CD4-positive, alpha-beta T cell treated with Interleukin-17A for 4 hours (primary cell): ENCODE measurements at regions not wholly inside any gene's neighbourhood (a gene's known extent, or its start where the extent isn't known, plus 50 kb on each side); places are given as distances from the start of the nearest gene placed in this dataset.
"Not testable (repeated sequence)": the region's sequence is repeated elsewhere in the genome, so short reads cannot be mapped to it uniquely, and the experiment has no call there.

Source experiments
- DNase-seq: peaks from one replicate; pipeline ENCODE4 v3.0.0-alpha.2; 2020; ENCODE audit warnings: mixed read lengths

GRCh38 chr13:40345654-40346372 is 320.6 kb downstream of the FOXO1 start:
- DNase-seq = no peak

- no peak for DNase-seq
Measured at GRCh38 chr13:40346592-40346991, 319.8 kb downstream of the FOXO1 start.

- no peak for DNase-seq
Measured at GRCh38 chr13:40348096-40348679, 318.3 kb downstream of the FOXO1 start.

- DNase-seq = no peak
Measured at GRCh38 chr13:40350283-40350992, 316.0 kb downstream of the FOXO1 start.

GRCh38 chr13:40351537-40352379 is 314.7 kb downstream of the FOXO1 start:
- no peak for DNase-seq

GRCh38 chr13:40352380-40352778 is 314.1 kb downstream of the FOXO1 start:
- no peak for DNase-seq

GRCh38 chr13:40352802-40353562 is 313.5 kb downstream of the FOXO1 start:
- no peak for DNase-seq

- DNase-seq = no peak
Measured at GRCh38 chr13:40355126-40355724, 311.2 kb downstream of the FOXO1 start.

GRCh38 chr13:40356011-40356410 is 310.4 kb downstream of the FOXO1 start:
- no peak for DNase-seq

- DNase-seq = not testable (repeated sequence)
Measured at GRCh38 chr13:40356458-40356857, 310.0 kb downstream of the FOXO1 start.

GRCh38 chr13:40362502-40362901 is 303.9 kb downstream of the FOXO1 start:
- no peak for DNase-seq

- no peak for DNase-seq
Measured at GRCh38 chr13:40363653-40364052, 302.8 kb downstream of the FOXO1 start.

GRCh38 chr13:40366119-40366518 is 300.3 kb downstream of the FOXO1 start:
- DNase-seq = no peak

- DNase-seq = no peak
Measured at GRCh38 chr13:40368127-40368891, 298.1 kb downstream of the FOXO1 start.

- no peak for DNase-seq
Measured at GRCh38 chr13:40370661-40371060, 295.8 kb downstream of the FOXO1 start.

- DNase-seq = no peak
Measured at GRCh38 chr13:40371531-40372125, 294.8 kb downstream of the FOXO1 start.

GRCh38 chr13:40373608-40374007 is 292.8 kb downstream of the FOXO1 start:
- DNase-seq = peak; percentile 26

GRCh38 chr13:40375489-40376171 is 290.8 kb downstream of the FOXO1 start:
- no peak for DNase-seq

GRCh38 chr13:40376296-40376849 is 290.1 kb downstream of the FOXO1 start:
- DNase-seq = no peak
